Adrenal gland (tissue), 9 donors: ENCODE measurements at regions not wholly inside any gene's neighbourhood (a gene's known extent, or its start where the extent isn't known, plus 50 kb on each side); places are given as distances from the start of the nearest gene placed in this dataset.
"Not testable (repeated sequence)": the region's sequence is repeated elsewhere in the genome, so short reads cannot be mapped to it uniquely, and the experiment has no call there.

ENCODE experiments used
- DNase-seq, 7 donors: peaks; one replicate each; pipeline ENCODE4 v3.0.0-alpha.2; 2019 to 2020
- H3K27ac ChIP-seq, 5 donors: fragments of 200-600 bp; sonication (generic) in 4 of 5; 1 replicate in 3 of 5; 2 replicates in 2 of 5; pipeline versions ENCODE4 v1.5.1 to v1.8.0; 2016 to 2020; ENCODE audit warnings: mild to moderate bottlenecking in 1 of 5
- H3K27me3 ChIP-seq: fragments of 200-600 bp; 2 replicates; pipeline ENCODE4 v1.8.0; 2021
- H3K36me3 ChIP-seq, 2 donors: fragments of 200-600 bp; replicated peaks in 1 of 2; 1 replicate in 1 of 2; 2 replicates in 1 of 2; pipeline versions ENCODE4 v1.5.1 to v1.8.0; 2018 to 2022
- H3K4me1 ChIP-seq, 2 donors: fragments of 200-600 bp; replicated peaks in 1 of 2; 1 replicate in 1 of 2; 2 replicates in 1 of 2; pipeline versions ENCODE4 v1.5.1 to v1.8.0; 2018 to 2021
- H3K4me3 ChIP-seq, 4 donors: fragments of 200-600 bp; sonication (generic) in 3 of 4; one replicate each; pipeline ENCODE4 v1.5.1; 2016 to 2018
- H3K9me3 ChIP-seq, 3 donors: fragments of 200-600 bp; sonication (generic) in 1 of 3; replicated peaks in 1 of 3; 1 replicate in 2 of 3; 2 replicates in 1 of 3; pipeline versions ENCODE4 v1.5.1 to v1.8.0; 2016 to 2021
- POLR2A ChIP-seq, 2 donors: fragments of 450-650 bp; IDR thresholded peaks; one replicate each; pipeline ENCODE4 v1.6.1; 2017; ENCODE audit warnings: antibody characterized with exemption in 2 of 2, mild to moderate bottlenecking in 2 of 2, moderate library complexity in 1 of 2
- WGBS, 4 donors: extraction: QIAGEN DNeasy Blood & Tissue Kit in 2 of 4; methylation state at CpG; one replicate each; pipeline versions ENCODE4 v1.1.5 to v1.1.7; 2013 to 2017; 5-methylcytosine and 5-hydroxymethylcytosine counted together
- intact Hi-C, 2 donors: fragments of 100-400 bp; cut with DNase I; formaldehyde crosslinking; loops; one replicate each; pipeline versions ENCODE4 v1.14.1 to v1.15.0; 2022 to 2023
- TF ChIP-seq, protein P1 (sequence below), 6 experiments: fragments of 450-650 bp in 4 of 6; fragments of 200-600 bp in 2 of 6; sonication (generic) in 1 of 6; IDR thresholded peaks; 1 replicate in 5 of 6; 2 replicates in 1 of 6; pipeline versions ENCODE4 v1.5.1 to v1.8.0; 2016 to 2021; ENCODE audit warnings: antibody characterized with exemption in 6 of 6, mild to moderate bottlenecking in 2 of 6, moderate library complexity in 1 of 6
- donor health status: healthy with polysubstance abuse.
- donor health status: Bipolar disorder and iron deficiency.
- donor health status: DM: yes; HTN: yes; CAD: no.
- donor health status: DM: no; HTN: no; CAD: no.
- donor health status: DM: no; HTN: no; CAD: no.

DNA sequence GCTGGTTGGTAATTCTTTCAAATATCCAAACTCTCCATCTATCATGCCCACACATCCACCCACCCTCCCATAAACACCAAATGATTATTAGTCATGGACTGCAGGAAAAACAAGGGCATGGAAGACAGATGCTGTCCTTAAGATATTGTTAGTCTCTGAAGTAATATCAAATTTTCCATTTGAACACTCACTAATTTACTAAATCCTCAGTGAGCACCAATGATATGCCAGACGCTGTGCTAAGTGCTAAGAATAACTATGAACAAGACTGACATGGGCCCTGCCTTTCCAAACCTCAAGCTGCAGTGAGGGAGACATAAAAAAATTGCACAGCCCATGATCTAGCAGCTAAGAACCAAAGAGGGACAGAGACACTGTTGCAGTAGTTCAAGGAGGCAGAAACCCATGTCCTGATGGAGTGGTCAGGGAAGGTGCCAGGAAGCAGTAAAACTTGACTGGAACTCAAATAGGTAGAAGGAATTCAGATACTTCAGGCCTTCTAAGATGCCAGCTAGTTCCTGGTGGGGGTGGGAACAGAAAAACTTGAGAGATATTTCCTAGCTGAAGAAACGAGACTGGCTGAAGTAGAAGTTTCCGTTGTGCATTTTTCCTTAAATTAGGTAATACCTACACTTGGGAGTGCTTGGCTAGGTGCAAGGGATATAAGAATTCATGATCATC lies 182.1 kb downstream of the OSR1 start:
- no peaks in the 10 kb centered on the region for H3K36me3 ChIP-seq
- H3K4me1 ChIP-seq, result no peaks in the 10 kb centered on the region
- H3K4me3 ChIP-seq, result no peak overlapping the region
- no peak for DNase-seq
- no peak overlapping the region for H3K27ac ChIP-seq
- intact Hi-C loops, result loop anchor here in 1 of 2 donors (10.0 kb wide), 1 partner anchor 178 kb away; the partner anchor contains the start of gene OSR1
- TF ChIP-seq, protein P1, sequence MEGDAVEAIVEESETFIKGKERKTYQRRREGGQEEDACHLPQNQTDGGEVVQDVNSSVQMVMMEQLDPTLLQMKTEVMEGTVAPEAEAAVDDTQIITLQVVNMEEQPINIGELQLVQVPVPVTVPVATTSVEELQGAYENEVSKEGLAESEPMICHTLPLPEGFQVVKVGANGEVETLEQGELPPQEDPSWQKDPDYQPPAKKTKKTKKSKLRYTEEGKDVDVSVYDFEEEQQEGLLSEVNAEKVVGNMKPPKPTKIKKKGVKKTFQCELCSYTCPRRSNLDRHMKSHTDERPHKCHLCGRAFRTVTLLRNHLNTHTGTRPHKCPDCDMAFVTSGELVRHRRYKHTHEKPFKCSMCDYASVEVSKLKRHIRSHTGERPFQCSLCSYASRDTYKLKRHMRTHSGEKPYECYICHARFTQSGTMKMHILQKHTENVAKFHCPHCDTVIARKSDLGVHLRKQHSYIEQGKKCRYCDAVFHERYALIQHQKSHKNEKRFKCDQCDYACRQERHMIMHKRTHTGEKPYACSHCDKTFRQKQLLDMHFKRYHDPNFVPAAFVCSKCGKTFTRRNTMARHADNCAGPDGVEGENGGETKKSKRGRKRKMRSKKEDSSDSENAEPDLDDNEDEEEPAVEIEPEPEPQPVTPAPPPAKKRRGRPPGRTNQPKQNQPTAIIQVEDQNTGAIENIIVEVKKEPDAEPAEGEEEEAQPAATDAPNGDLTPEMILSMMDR (IDR thresholded peaks at IDR 0.05), result no peak
- no peak for TF ChIP-seq POLR2A (IDR thresholded peaks at IDR 0.05)
- H3K27me3 ChIP-seq, result no peaks in the 10 kb centered on the region
- H3K9me3 ChIP-seq, result no peaks in the 10 kb centered on the region
- 85 to 86% (median 86%) methylated on average over 3 of the region's 3 CpGs for WGBS, 4 donors

DNA sequence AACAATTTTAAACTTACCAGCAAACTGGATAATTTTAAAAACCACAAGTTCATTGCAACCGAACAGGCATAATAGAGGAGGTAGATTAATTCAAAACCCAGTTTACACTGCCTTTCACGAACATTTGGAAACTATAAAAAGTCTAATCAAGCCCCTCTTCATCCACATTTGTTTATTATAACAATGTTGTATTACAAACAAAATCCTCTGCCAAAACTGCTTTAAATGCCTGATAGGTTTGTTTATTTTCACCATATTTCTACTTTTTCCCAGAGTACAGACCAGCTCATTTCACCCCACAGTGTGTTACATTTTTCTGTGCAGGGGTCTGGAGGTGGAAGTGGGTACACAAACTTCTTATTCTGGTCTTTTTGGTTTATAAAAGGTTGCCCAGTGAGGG lies 184.2 kb downstream of the OSR1 start:
- Histone ChIP-seq H3K36me3 (no peaks in the 10 kb centered on the region), H3K4me3 (no peak overlapping the region), H3K9me3 (no peaks in the 10 kb centered on the region), H3K27me3 (no peaks in the 10 kb centered on the region), H3K27ac (no peak overlapping the region), H3K4me1 (no peaks in the 10 kb centered on the region)
- intact Hi-C loops, result loop anchor here in 1 of 2 donors (10.0 kb wide), 1 partner anchor 181 kb away; the partner anchor contains the start of gene OSR1
- TF ChIP-seq, protein P1 (IDR thresholded peaks at IDR 0.05), result no peak
- no peak for TF ChIP-seq POLR2A (IDR thresholded peaks at IDR 0.05)
- no peak for DNase-seq
- WGBS, 4 donors, result 76 to 86% (median 84%) methylated on average over 2 of the region's 2 CpGs

DNA sequence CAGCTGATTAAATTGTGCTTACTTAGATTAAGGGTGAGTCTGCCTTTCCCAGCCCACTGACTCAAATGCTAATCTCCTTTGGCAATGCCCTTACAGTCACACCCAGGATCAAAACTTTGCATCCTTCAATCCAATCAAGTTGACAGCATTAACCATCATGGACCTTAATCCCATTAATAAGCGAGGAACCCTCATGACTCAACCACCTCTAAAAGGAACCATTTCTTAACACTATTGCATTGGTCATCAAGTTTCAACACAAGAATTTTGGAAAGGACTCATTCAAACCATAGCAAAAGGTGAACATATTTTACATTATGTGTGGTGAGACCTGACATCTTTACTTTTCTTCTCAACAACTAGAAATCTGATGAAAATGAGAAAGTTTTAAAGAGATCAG lies 187.0 kb downstream of the OSR1 start:
- no peak overlapping the region for H3K4me3 ChIP-seq
- TF ChIP-seq, protein P1 (IDR thresholded peaks at IDR 0.05), result no peak
- TF ChIP-seq POLR2A (IDR thresholded peaks at IDR 0.05), result no peak
- H3K36me3 ChIP-seq, result no peaks in the 10 kb centered on the region
- H3K9me3 ChIP-seq, result no peaks in the 10 kb centered on the region
- no peak overlapping the region for H3K27ac ChIP-seq
- no peaks in the 10 kb centered on the region for H3K27me3 ChIP-seq
- WGBS, 4 donors, result 77 to 89% (median 86%) methylated on average over 1 of the region's 1 CpG
- H3K4me1 ChIP-seq, result no peaks in the 10 kb centered on the region
- no peak for DNase-seq
- intact Hi-C loops, result loop anchor here in 1 of 2 donors (10.0 kb wide), 1 partner anchor 183 kb away; the partner anchor contains the start of gene OSR1

DNA sequence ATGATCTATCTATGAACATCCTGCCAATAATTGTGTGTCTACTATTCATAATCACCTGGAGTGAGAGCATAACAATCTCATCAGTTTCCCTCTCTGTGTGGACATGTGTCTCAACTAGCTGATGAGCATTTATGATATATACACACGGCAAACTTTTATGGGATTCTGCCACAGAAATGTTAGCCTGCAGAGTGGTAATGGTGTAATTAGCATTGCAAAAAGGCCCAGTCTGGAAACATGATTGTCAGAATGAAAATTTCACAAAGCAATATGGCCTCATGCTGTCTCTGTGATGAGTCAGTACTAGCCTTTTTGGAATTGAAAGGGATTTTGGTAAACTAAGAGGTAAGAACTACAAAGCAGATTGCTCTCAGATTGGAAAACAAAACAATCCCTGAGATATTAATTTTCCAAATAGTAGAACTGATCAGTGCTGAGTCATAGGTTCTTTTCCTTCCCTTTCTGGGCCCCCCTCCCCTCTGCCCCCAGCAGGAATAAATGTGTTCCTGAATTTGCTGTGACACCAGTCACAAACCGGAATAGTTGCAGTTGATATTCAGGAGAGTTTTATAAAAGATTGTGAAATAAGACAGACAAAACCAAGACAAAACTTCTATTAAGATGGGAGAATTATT lies 189.2 kb downstream of the OSR1 start:
- Histone ChIP-seq H3K36me3 (no peaks in the 10 kb centered on the region), H3K4me3 (no peak overlapping the region), H3K27me3 (no peaks in the 10 kb centered on the region), H3K4me1 (no peaks in the 10 kb centered on the region), H3K9me3 (no peaks in the 10 kb centered on the region), H3K27ac (no peak overlapping the region)
- 81 to 86% (median 83%) methylated on average over 2 of the region's 2 CpGs for WGBS, 4 donors
- no peak for DNase-seq
- TF ChIP-seq, protein P1 (IDR thresholded peaks at IDR 0.05), result no peak
- TF ChIP-seq POLR2A (IDR thresholded peaks at IDR 0.05), result no peak
- intact Hi-C loops, result no loop called here

DNA sequence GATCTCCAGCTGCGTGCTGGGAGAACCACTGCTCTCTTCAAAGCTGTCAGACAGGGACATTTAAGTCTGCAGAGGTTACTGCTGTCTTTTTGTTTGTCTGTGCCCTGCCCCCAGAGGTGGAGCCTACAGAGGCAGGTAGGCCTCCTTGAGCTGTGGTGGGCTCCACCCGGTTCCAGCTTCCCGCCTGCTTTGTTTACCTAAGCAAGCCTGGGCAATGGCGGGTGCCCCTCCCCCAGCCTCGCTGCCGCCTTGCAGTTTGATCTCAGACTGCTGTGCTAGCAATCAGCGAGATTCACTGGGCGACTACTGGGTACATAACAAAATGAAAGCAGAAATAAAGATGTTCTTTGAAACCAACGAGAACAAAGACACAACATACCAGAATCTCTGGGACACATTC lies 194.3 kb downstream of the OSR1 start:
- intact Hi-C loops, result not testable (repeated sequence)
- 41 to 59% (median 49%) methylated on average over 8 to 9 of the region's 9 CpGs for WGBS, 4 donors

More for the DNA sequence above, 194.3 kb downstream of the OSR1 start:
- H3K27ac ChIP-seq, H3K9me3 ChIP-seq, H3K4me1 ChIP-seq, H3K27me3 ChIP-seq, H3K4me3 ChIP-seq, DNase-seq, H3K36me3 ChIP-seq: not testable (repeated sequence)
